Superior temporal gyrus (tissue), 1 donor: ENCODE measurements at regions not wholly inside any gene's neighbourhood (a gene's known extent, or its start where the extent isn't known, plus 50 kb on each side); places are given as distances from the start of the nearest gene placed in this dataset.
"Not testable (repeated sequence)": the region's sequence is repeated elsewhere in the genome, so short reads cannot be mapped to it uniquely, and the experiment has no call there.

ENCODE experiments used
- DNase-seq: peaks from one replicate; pipeline ENCODE4 v3.0.0-alpha.2; 2016; ENCODE audit errors: extremely low spot score

DNA sequence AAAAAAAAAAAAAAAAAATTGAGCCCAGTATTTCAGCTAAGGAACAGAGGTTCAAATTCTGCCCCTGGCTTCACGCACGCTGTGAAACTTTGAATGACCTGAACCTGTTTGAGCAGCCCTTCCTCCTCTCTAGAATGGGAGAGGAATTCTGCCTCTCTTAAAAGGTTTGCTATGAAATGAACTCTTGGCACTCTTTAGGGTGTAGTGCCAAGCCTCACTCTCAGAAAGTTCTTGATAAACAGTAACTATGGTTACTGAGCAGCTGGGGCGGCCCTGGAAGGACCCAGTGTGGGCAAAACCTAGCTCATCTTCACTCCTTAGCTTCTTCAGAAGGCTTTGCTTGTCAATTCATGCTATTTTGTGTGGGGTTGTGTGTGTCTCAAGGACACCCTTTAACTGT is 73.7 kb downstream of the GEMIN8 start:
- DNase-seq = no peak

DNA sequence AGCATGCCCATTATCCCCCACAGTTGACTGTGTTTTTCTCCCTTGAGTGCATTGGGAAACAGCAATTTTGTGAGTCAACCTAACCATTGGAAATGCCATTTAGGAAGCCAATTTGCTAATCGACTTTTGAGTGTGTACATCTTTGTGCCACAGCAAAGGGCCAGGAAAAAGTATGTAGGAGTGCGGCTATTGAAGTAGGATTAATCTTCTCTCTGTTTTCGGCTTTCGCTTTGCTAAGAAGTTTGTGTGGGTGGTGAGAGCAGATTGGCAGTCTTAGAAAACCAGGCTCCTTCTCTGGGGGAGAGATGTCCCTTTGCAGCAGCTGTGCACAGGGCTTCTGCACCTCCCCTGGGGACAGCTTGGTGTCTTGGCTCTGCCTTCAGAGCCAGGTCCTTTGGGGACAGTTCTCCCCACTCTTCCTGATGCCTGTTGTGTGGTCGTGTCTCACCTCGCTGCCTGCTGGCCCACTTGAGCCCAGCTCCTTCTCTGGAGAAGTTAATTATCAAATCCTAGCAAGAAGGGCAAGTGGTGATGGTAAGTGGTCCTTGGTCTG is 74.5 kb downstream of the GEMIN8 start:
- DNase-seq = peak; percentile 19

DNA sequence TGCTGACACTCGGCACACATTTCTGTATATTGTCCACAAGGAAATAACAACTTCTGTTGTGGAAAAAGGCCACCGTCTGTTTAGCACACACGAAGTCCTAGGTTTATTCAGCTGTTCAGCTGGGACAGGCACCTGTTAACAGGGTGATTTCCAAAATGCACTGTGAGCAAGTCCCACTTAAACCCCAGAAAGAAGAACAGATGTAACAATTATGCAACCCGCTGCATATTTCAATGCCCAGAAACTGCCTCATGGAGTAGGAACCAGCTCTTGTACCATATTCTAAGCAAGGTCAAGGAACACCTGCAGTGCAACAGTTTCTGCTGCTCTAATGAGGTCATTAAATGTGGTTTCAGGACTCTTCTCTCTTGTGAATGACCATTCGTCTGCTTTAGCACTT is 77.1 kb downstream of the GEMIN8 start:
- DNase-seq = no peak

DNA sequence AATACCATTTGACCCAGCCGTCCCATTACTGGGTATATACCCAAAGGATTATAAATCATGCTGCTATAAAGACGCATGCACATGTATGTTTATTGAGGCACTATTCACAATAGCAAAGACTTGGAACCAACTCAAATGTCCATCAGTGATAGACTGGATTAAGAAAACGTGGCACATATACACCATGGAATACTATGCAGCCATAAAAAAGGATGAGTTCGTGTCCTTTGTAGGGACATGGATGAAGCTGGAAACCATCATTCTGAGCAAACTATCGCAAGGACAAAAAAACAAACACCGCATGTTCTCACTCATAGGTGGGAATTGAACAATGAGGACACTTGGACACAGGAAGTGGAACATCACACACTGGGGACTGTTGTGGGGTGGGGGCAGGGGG is 83.5 kb downstream of the GEMIN8 start:
- DNase-seq = not testable (repeated sequence)

DNA sequence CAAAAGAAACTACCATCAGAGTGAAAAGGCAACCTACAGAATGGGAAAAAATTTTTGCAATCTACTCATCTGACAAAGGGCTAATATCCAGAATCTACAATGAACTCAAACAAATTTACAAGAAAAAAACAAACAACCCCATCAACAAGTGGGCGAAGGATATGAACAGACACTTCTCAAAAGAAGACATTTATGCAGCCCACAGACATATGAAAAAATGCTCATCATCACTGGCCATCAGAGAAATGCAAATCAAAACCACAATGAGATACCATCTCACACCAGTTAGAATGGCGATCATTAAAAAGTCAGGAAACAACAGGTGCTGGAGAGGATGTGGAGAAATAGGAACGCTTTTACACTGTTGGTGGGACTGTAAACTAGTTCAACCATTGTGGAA is 83.9 kb downstream of the GEMIN8 start:
- not testable (repeated sequence) for DNase-seq

DNA sequence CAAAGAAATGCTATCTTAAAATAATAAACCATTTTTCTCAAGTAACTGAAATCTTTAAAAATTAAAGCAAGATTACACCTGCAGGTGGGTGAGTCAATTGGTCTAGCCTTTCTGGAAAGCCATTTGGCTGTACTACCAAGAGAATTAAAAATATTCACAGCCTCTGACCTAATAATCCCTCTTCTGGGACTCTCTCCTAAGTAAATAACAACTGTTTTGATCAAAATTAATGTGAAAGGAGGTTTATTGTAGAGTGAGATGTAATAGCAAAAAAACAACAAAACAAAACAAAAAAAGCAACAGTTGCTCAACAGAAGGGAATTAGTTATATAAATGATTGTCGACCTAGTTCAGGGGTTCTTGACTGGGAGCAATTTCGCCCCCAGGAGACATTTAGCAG is 89.0 kb downstream of the GEMIN8 start:
- no peak for DNase-seq

DNA sequence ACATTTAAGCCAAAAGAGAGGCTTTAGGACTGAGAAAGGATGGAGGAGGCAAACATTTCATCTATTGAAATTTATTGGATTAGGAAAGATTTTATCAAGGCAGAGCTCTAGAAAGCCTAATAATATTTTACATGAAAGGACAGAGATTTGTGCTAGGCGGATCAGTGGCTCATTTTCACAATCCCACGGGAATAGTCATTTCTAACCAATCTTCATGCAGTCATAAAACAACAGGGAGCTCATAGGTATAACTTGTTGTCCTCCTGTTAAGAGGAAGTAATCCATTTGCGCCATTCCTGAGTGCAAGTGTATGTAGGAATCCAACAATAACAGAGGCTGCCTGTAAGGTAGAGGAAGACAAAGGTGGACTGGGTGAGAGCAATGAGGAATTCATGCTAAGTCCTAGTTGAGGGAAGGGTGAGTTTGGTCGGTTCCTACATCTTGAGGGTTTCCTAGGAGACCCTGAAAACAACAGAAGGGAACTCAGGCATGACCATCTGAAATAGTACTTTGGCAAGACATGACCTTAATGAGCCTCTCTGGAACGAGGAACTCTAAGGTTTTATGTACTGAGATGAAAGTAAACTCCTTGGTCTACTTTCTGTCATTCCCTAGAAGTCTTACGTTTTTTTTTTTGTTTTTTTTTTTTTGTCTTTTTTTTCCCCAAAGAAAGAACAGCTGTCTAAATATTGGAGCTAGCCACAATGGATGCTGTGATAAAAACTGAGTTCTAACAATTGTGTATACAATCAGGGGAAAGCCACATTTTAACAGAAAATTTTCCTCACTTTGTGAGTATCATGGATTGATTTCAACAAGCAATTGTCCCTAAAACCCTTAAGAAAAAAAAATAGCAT is 89.7 kb downstream of the GEMIN8 start:
- DNase-seq = peak; percentile 65

DNA sequence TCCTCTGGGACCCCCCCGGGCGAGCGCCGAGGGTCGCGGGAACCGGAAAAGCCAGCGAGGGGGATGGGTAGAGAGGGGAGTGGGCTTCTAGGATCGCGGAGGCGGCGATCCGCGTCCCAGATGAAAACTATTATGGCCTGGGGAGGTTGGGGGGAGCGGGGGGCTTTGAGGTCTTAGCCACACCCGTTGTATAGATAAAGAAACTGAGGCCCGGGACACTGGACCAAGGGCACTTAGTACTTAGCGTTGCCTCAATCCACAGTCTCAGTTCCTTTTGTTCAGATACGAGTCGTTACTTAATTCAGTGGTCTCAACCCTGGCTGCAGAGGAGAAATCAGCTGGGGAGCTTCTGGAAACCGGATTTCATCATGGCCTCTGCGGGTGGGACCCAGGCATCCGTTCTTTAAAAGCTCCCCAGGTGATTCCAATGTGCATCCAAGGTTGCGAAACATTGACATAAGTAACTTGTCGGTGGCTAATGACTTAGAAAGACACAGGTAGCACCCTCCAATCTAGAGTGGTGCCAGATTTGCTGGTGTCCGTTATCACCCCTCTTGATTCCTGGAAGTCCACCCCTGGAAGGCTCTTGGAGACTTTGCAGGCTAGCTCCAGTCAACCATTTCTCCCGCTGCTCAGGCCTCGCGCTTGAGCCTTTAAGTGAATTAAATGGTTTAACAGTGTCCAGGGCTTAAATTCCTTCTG is 90.7 kb downstream of the GEMIN8 start:
- DNase-seq = no peak

DNA sequence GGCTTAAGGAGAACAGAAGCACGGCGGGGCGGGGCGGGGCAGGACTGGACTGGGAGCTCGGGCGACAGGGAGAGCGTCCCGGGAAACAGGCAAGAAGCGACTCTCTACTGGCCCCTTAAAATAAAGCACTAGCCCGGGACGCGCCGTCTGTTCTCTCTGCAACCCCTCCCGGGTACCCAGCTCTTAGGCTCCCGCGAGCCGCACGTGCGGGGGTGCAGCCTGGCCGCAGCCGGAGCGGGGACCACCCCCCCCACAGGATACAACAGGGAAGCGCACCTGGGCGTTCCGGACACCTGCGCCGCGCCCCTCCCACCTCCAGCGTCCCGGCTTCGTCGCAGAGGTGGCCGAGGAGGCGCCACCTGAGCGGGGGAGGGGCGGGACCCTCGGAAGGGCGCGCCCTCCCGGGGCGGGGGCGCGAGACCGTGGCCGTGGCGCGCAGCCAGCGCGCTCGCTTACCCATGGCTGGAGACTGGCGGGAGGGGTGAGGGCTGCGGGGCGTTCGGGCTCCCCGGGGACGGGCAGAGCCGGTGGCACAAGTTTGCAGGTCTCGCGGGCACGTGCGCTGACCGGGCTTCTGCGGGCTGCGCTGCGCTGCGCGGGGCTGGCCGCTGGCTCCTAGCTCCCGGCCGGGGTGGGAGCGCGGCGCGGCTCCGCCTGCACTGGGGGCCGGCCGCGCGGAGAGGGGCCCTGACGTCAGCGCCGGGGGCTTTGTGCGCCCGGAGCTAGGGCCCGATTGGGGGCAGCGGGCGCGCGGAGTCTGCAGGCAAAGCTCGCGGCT is 91.5 kb downstream of the GEMIN8 start:
- DNase-seq = no peak

DNA sequence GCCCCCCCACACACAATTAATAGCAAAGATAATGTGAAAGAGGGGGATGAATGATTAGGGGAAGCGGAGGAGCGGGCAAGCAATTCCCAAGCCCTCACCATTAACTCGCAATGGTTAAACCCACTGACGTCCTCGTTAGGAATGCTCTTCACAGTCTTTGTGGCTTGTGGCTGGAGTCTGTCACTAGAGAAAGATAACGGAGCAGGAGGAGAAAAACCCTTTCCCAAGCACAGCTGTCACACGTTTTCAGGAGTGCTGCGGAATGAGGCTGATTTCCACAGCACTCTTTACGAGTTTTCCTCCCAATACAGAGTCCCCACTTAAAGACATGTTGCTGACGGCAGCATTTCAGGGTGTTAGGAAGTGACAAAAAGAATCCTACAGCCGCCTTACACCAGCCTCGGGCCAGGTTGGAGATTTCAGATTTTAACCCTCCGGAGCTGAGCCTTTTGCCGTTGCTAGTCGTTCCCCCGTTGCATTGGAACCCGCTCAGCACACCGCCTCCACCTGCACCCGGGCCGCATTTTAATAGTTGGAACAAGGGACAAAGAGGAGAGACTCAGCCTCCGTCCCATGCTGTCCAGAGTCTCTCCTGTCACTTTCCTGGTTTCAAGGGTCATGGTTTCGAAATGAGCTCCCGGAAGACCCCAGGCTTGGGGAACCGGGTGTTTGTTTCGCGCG is 92.2 kb downstream of the GEMIN8 start:
- peak; percentile 68 for DNase-seq

DNA sequence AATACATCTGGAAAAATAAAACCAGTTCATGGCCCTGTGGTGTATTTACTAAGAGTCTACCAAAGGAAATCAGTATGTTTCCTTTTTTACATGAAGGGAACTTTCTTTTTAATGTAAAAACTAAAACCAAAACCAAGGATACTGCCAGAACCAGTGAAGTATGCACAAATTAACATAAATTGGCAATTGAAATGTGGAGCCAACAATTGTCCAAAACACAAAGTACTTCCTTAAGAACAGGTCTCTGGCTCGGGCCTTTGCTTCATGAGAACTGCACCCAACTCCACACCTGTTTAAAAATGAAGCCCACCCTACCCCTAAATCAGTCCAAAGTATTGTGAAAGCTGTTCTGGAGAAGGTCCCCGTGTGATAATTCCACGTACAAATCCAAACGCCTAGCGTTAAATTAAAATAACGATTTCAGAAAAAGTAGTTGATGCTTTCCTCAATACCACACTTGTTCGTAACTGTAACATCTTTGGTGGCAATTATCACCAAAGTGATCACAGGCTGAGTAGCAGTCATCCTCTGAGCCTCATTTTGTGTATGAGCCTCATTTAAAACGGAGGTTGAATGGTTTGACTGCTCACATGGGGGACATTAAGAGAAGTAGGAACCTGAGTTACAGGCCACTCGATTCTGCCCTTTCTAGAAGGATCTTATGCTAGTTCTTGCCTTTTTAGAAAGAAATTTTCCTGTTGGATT is 93.0 kb downstream of the GEMIN8 start:
- peak; percentile 55 for DNase-seq

DNA sequence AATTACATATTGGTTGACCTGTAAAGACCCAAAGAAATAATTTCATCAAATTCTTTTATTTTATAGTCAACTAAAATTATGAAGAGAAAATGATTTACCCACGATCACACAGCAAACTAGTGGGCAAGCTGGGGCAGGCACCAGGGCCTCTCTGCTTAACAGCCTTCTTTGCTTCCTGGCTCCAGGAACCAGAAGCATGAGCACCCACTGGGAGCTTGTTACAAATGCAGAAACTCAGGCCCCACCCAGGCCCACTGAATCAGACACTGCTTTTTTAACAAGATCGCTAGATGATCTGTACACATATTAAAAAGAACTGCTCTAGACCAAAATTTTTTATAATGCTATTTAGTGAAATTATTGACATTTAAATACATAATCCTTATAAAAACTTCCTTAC is 95.0 kb downstream of the GEMIN8 start:
- no peak for DNase-seq

DNA sequence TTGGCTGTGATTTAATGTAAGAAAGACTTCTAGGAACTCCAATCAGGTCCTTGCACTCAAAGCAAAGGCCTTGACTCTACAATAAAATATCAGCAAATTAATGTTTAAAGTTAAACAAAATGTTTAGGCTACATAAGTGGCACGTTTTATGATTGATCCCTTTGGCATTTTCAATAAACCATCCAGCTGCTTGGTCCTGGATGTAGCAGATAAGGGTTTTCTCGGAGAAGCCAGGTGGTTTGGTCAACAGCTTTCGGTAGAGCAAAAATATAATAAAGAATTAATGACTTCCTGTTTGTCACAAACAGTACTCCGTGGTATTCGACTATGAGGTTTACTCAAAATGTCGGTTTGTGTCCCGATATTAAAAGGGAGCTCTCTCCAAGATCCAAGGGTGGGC is 95.8 kb downstream of the GEMIN8 start:
- DNase-seq = peak; percentile 23

DNA sequence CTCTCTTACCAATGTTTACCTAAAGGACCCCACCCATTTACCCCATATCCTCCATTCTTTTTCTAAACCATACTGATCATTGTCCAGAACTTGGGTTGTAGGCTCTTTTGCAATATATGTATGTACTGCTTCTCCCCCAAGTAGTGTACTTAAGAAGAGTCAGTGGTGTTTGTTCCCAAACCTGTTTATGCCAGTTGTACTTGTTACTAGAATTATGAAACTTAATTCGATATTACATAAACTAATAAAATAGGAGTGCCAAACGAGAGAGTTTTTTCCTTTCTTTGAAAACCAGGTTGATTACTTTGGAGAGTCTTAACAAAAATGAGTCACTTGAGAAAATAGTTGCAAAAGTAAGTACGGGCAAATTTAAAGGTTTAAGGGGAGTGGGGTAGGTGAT is 96.3 kb downstream of the GEMIN8 start:
- peak; percentile 17 for DNase-seq

DNA sequence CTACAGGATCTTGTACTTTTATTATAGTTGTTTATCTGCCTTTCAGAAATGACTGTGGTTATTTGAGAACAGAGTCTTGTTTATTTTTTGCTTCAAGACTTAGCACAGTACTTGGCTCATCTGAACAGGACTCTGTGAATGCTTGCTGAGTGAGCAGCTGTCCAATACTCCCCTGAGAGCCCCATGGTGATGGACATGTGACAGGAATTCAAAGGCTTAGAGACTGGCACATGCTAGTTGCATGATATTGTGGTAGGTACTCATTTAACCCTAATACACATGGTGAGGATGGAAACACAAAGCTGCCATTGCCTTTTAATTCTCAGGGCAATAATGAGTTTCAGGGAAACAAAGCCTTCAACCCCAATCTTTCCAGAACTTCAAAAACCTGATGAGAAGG is 97.3 kb downstream of the GEMIN8 start:
- DNase-seq = peak; percentile 62

DNA sequence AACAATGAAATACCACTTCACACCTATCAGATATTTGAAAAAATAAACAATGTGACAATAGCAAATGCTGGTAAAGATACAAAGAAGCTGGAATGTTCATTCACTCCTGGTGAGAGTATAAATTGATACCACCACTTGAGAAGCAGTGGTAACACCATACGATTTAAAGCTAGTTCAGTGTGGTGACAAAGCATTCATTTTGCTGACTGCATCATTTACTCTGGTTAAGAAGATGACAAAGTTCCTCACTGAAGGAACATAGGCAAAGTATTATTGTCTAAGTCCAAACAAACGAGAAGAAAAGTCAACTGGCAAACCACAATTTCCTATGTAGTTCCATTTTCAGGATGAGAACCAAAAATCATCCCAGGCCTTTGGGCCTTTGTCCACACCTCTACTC is 102.5 kb downstream of the GEMIN8 start:
- DNase-seq = peak; percentile 29

DNA sequence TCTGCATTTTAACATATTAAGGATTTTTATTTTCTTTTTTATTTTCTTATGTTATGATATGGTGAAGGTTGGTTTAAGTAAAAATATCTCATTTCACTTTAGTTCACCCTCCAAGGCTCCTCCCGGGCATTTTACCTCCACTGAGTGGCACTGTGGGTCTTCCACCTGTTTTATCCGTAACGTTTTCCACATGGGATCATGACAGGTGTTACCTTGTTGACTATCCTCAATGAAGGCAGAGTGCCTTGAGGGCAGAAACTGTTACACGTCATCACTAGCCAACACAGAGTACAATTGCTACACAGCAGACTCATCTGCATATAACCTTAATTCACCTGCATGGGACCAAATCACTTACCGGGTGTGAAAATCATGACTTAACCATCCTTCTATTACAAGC is 105.8 kb downstream of the GEMIN8 start:
- peak; percentile 9 for DNase-seq

DNA sequence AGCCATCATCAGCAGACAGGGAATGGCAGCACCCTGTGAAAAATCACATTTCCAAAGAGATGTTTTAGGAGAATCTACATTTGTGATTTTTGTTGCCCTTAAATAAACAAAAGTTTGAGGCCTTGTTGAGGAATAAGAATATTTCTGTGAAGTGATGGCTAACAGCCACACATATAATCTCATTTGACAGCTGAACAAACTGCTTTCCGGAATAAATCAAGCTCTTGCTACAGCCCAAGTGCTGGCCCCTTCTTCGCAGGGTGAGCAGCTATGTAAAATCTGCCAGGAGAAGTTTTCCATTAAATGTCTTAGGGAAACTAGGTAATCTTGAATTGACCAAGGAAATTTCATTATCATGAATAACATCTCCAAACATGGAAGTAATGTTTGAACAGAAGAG is 106.4 kb upstream of the GPM6B start:
- peak; percentile 12 for DNase-seq

DNA sequence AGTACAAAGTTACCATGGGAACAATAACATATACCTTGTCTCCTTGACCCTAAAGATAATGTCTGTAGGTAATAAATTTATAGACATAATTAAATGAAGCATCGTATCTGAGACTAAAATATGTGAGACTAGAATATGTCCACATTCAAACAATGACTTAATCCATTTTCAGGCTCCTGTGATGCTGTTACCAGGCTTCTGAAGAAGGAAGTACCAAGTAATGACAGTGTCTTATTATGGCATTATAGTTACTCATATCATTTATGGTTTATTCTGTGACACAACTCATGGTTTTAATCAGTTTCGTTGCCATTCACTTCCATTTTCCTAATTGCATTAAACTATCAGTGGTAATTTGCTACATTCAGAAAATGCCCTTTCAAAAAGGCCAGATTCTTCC is 100.6 kb upstream of the GPM6B start:
- no peak for DNase-seq

DNA sequence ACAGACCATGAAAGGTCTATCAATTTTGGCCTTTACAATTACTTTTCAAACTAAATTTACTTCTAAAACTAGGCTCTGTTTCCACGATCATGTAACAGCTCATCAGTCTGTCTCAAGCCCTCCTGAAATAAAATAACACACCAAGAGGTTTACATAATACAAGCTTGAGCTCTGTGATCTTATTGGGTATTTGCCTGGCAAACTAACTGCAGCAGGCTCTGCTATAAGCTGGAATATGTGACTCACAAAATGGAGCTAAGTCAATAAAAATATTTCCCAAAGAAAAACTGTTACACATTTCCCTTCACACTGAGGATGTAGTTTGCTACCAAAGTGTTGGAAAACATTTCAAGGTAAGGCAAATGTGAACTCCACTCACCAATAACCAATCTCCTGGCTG is 94.7 kb upstream of the GPM6B start:
- DNase-seq = peak; percentile 49

DNA sequence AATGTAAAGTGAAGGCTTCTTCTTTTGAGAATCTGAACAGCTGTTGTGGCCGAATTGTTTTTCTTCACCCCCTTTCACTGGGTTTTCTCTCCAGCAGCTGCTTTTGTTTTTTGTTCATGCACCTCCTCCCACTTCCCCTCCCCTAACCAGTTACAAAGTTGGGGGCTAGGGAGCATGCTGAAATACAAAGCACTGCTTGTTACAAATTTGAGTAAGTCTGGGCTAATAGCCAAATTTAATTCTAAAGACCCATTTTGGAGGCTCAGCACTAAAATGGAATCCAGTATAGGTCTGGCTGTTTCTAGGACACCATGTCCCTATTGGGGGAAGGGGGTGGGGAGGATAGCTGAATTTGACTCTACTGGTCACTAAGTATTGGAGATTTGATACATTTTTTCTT is 89.2 kb upstream of the GPM6B start:
- DNase-seq = peak; percentile 88
